ENCODE measurements at regions not wholly inside any gene's neighbourhood (a gene's known extent, or its start where the extent isn't known, plus 50 kb on each side); places are given as distances from the start of the nearest gene placed in this dataset.

DNA sequence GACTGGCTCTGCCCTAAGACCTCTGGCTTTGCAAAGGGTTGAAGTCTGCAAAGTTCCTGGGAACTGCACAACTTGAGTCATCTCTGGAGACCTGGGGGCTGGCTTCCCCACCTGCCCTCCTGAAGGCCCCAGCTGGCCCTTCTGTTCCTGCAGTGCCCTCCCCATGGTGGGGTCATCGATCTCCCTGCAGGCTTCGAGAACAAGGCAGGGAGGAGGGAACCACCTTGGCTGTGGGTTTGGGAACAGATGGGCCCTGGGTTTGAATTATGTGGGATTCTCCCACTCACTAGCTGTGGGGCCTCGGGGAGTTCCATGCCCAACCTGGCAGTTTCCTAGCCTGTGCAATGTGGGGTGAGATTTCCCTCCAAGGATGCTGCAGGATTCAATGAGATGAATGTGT is 310.2 kb downstream of the PTPRU start:
- Histone ChIP-seq H2AFZ (ENCODE audit: control insufficient read depth, low read length) (no peak overlapping the region), H4K20me1 (ENCODE audit: control insufficient read depth, extremely low read depth, insufficient read depth, low read length) (no peaks in the 10 kb centered on the region), H3K36me3 (ENCODE audit: control insufficient read depth in 2 of 2, extremely low read depth in 1 of 2, insufficient read depth in 2 of 2, low read length in 2 of 2) (no peaks in the 10 kb centered on the region), H3K27me3 (ENCODE audit: control insufficient read depth, extremely low read depth, insufficient read depth, low read length) (peaks cover 9% of the 10 kb centered on the region), H3K9ac (ENCODE audit: control insufficient read depth, extremely low read depth, insufficient read depth, low read length) (no peak overlapping the region), H3K4me1 (ENCODE audit: control insufficient read depth, extremely low read depth, insufficient read depth, low read length) (no peaks in the 10 kb centered on the region), H3K4me2 (ENCODE audit: control insufficient read depth, extremely low read depth, insufficient read depth, low read depth, low read length) (no peak overlapping the region), H3K9me3 (ENCODE audit: control insufficient read depth, low read depth, low read length) (no peaks in the 10 kb centered on the region), H3K4me3 (ENCODE audit: control insufficient read depth in 2 of 3, extremely low read depth in 1 of 3, insufficient read depth in 2 of 3, low read depth in 1 of 3, low read length in 3 of 3) (no peak overlapping the region), H3K9me1 (ENCODE audit: control insufficient read depth, extremely low read depth, insufficient read depth, low read length) (no peaks in the 10 kb centered on the region), H3K27ac (ENCODE audit: control insufficient read depth, insufficient read depth, low read length) (no peak overlapping the region), H3K79me2 (ENCODE audit: control insufficient read depth, insufficient read depth, low read length) (no peaks in the 10 kb centered on the region)
- TF ChIP-seq EZH2 (IDR thresholded peaks at IDR 0.05; ENCODE audit: low read length) = no peak
- TF ChIP-seq, protein P1, sequence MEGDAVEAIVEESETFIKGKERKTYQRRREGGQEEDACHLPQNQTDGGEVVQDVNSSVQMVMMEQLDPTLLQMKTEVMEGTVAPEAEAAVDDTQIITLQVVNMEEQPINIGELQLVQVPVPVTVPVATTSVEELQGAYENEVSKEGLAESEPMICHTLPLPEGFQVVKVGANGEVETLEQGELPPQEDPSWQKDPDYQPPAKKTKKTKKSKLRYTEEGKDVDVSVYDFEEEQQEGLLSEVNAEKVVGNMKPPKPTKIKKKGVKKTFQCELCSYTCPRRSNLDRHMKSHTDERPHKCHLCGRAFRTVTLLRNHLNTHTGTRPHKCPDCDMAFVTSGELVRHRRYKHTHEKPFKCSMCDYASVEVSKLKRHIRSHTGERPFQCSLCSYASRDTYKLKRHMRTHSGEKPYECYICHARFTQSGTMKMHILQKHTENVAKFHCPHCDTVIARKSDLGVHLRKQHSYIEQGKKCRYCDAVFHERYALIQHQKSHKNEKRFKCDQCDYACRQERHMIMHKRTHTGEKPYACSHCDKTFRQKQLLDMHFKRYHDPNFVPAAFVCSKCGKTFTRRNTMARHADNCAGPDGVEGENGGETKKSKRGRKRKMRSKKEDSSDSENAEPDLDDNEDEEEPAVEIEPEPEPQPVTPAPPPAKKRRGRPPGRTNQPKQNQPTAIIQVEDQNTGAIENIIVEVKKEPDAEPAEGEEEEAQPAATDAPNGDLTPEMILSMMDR (optimal IDR thresholded peaks at IDR 0.05 in 1 of 3, IDR thresholded peaks at IDR 0.05 in 1 of 3, conservative IDR thresholded peaks at IDR 0.05 in 1 of 3; ENCODE audit: extremely low read depth in 1 of 3, insufficient read depth in 2 of 3, low read length in 3 of 3) = no peak
- FAIRE-seq (no peak), DNase-seq (ENCODE audit: low read depth, low spot score) (no peak)
- dilution Hi-C loops (cut with MboI; ENCODE audit: extremely low pct_ligation_motif_present, low sequenced_read_pairs) = no loop called here

GRCh38 chr1:29544406-29544805 is 308.1 kb downstream of the PTPRU start:
- H3K79me2 ChIP-seq (ENCODE audit: control insufficient read depth, insufficient read depth, low read length) = no peaks in the 10 kb centered on the region
- no peak overlapping the region for H2AFZ ChIP-seq (ENCODE audit: control insufficient read depth, low read length)
- no peak overlapping the region for H3K4me2 ChIP-seq (ENCODE audit: control insufficient read depth, extremely low read depth, insufficient read depth, low read depth, low read length)
- no peak overlapping the region for H3K9ac ChIP-seq (ENCODE audit: control insufficient read depth, extremely low read depth, insufficient read depth, low read length)
- no peak for TF ChIP-seq EZH2 (IDR thresholded peaks at IDR 0.05; ENCODE audit: low read length)
- TF ChIP-seq, protein P1 (optimal IDR thresholded peaks at IDR 0.05 in 1 of 3, IDR thresholded peaks at IDR 0.05 in 1 of 3, conservative IDR thresholded peaks at IDR 0.05 in 1 of 3; ENCODE audit: extremely low read depth in 1 of 3, insufficient read depth in 2 of 3, low read length in 3 of 3) = no peak
- no peaks in the 10 kb centered on the region for H3K4me1 ChIP-seq (ENCODE audit: control insufficient read depth, extremely low read depth, insufficient read depth, low read length)
- dilution Hi-C loops (cut with MboI; ENCODE audit: extremely low pct_ligation_motif_present, low sequenced_read_pairs) = no loop called here
- no peak overlapping the region for H3K4me3 ChIP-seq (ENCODE audit: control insufficient read depth in 2 of 3, extremely low read depth in 1 of 3, insufficient read depth in 2 of 3, low read depth in 1 of 3, low read length in 3 of 3)
- DNase-seq (ENCODE audit: low read depth, low spot score) = no peak
- peaks cover 9% of the 10 kb centered on the region for H3K27me3 ChIP-seq (ENCODE audit: control insufficient read depth, extremely low read depth, insufficient read depth, low read length)
- no peak for FAIRE-seq
- H3K9me3 ChIP-seq (ENCODE audit: control insufficient read depth, low read depth, low read length) = no peaks in the 10 kb centered on the region
- no peaks in the 10 kb centered on the region for H4K20me1 ChIP-seq (ENCODE audit: control insufficient read depth, extremely low read depth, insufficient read depth, low read length)
- no peaks in the 10 kb centered on the region for H3K36me3 ChIP-seq (ENCODE audit: control insufficient read depth in 2 of 2, extremely low read depth in 1 of 2, insufficient read depth in 2 of 2, low read length in 2 of 2)
- no peak overlapping the region for H3K27ac ChIP-seq (ENCODE audit: control insufficient read depth, insufficient read depth, low read length)
- no peaks in the 10 kb centered on the region for H3K9me1 ChIP-seq (ENCODE audit: control insufficient read depth, extremely low read depth, insufficient read depth, low read length)

All from keratinocyte (primary cell).